Liver (tissue), 8 donors: ENCODE measurements at regions not wholly inside any gene's neighbourhood (a gene's known extent, or its start where the extent isn't known, plus 50 kb on each side); places are given as distances from the start of the nearest gene placed in this dataset.

Source experiments
- DNase-seq: peaks from one replicate; pipeline ENCODE4 v3.0.0-alpha.2; 2017; ENCODE audit warnings: low spot score
- H3K27ac ChIP-seq, 2 donors: one replicate each; pipeline ENCODE4 v1.7.0; 2013; ENCODE audit warnings: inconsistent platforms in 2 of 2, low read length in 2 of 2, control low read depth in 1 of 2, low read depth in 1 of 2, mild to moderate bottlenecking in 1 of 2
- H3K27me3 ChIP-seq, 4 donors: one replicate each; pipeline versions ENCODE4 v1.6.1 to v1.7.0; 2013; ENCODE audit warnings: low read length in 3 of 4, inconsistent platforms in 1 of 4, mild to moderate bottlenecking in 1 of 4, moderate library complexity in 1 of 4; ENCODE audit not compliant: control insufficient read depth in 4 of 4, insufficient read depth in 4 of 4
- H3K36me3 ChIP-seq, 4 donors: one replicate each; pipeline versions ENCODE4 v1.6.1 to v1.7.0; 2013; ENCODE audit warnings: low read length in 3 of 4, mild to moderate bottlenecking in 3 of 4, low read depth in 1 of 4, moderate library complexity in 1 of 4; ENCODE audit not compliant: control insufficient read depth in 4 of 4, insufficient read depth in 3 of 4
- H3K4me1 ChIP-seq, 4 donors: one replicate each; pipeline versions ENCODE4 v1.6.1 to v1.7.0; 2013; ENCODE audit warnings: low read length in 3 of 4, mild to moderate bottlenecking in 3 of 4, moderate library complexity in 1 of 4; ENCODE audit not compliant: control insufficient read depth in 4 of 4, insufficient read depth in 4 of 4
- H3K4me3 ChIP-seq, 3 donors: one replicate each; pipeline versions ENCODE4 v1.6.1 to v1.7.0; 2013; ENCODE audit warnings: low read length in 3 of 3, control low read depth in 1 of 3, low read depth in 1 of 3, mild to moderate bottlenecking in 1 of 3
- H3K9ac ChIP-seq, 2 donors: one replicate each; pipeline ENCODE4 v1.7.0; 2013; ENCODE audit warnings: low read length in 2 of 2, mild to moderate bottlenecking in 2 of 2, moderate library complexity in 2 of 2, control low read depth in 1 of 2, low read depth in 1 of 2
- H3K9me3 ChIP-seq, 4 donors: one replicate each; pipeline versions ENCODE4 v1.6.1 to v1.7.0; 2013; ENCODE audit warnings: low read length in 3 of 4; ENCODE audit not compliant: control insufficient read depth in 4 of 4
- EGR1 ChIP-seq, 2 donors: IDR thresholded peaks; 2 replicates each; pipeline ENCODE4 v1.6.1; 2016 to 2018; ENCODE audit warnings: antibody characterized with exemption in 2 of 2, low read depth in 2 of 2
- FOXA1 ChIP-seq: IDR thresholded peaks from 2 replicates; pipeline ENCODE4 v1.6.1; 2016; ENCODE audit warnings: antibody characterized with exemption
- FOXA2 ChIP-seq: IDR thresholded peaks from 2 replicates; pipeline ENCODE4 v1.6.1; 2016; ENCODE audit warnings: antibody characterized with exemption
- GABPA ChIP-seq, 2 donors: IDR thresholded peaks in 1 of 2; conservative IDR thresholded peaks in 1 of 2; 2 replicates each; pipeline ENCODE4 v1.6.1; 2016; ENCODE audit warnings: antibody characterized with exemption in 2 of 2, mild to moderate bottlenecking in 1 of 2, moderate library complexity in 1 of 2
- HNF4A ChIP-seq, 2 donors: conservative IDR thresholded peaks; 2 replicates each; pipeline ENCODE4 v1.6.1; 2016; ENCODE audit warnings: antibody characterized with exemption in 2 of 2, mild to moderate bottlenecking in 2 of 2
- HNF4G ChIP-seq: IDR thresholded peaks from 2 replicates; pipeline ENCODE4 v1.6.1; 2016; ENCODE audit warnings: antibody characterized with exemption
- JUND ChIP-seq, 2 donors: IDR thresholded peaks; 2 replicates each; pipeline ENCODE4 v1.6.1; 2016; ENCODE audit warnings: antibody characterized with exemption in 2 of 2
- MAX ChIP-seq: IDR thresholded peaks from 2 replicates; pipeline ENCODE4 v1.6.1; 2016; ENCODE audit warnings: antibody characterized with exemption
- NR2F2 ChIP-seq: IDR thresholded peaks from 2 replicates; pipeline ENCODE4 v1.6.1; 2016; ENCODE audit warnings: antibody characterized with exemption
- RAD21 ChIP-seq, 2 donors: IDR thresholded peaks; 2 replicates each; pipeline ENCODE4 v1.6.1; 2016; ENCODE audit warnings: antibody characterized with exemption in 2 of 2, mild to moderate bottlenecking in 2 of 2
- RXRA ChIP-seq, 2 donors: IDR thresholded peaks; 2 replicates each; pipeline ENCODE4 v1.6.1; 2017 to 2018; ENCODE audit warnings: antibody characterized with exemption in 2 of 2, mild to moderate bottlenecking in 1 of 2
- SP1 ChIP-seq: IDR thresholded peaks from 2 replicates; pipeline ENCODE4 v1.6.1; 2018; ENCODE audit warnings: antibody characterized with exemption, mild to moderate bottlenecking
- TAF1 ChIP-seq: conservative IDR thresholded peaks from 2 replicates; pipeline ENCODE4 v1.6.1; 2016; ENCODE audit warnings: antibody characterized with exemption, mild to moderate bottlenecking
- YY1 ChIP-seq: IDR thresholded peaks from 2 replicates; pipeline ENCODE4 v1.6.1; 2016; ENCODE audit warnings: antibody characterized with exemption, mild to moderate bottlenecking
- WGBS: extraction: QIAGEN DNeasy Blood & Tissue Kit; methylation state at CpG from one replicate; pipeline ENCODE4 v1.1.7; 2013; 5-methylcytosine and 5-hydroxymethylcytosine counted together
- TF ChIP-seq, protein P1 (sequence below): IDR thresholded peaks from 2 replicates; pipeline ENCODE4 v1.6.1; 2016; ENCODE audit warnings: antibody characterized with exemption
- TF ChIP-seq, protein P2 (sequence below): IDR thresholded peaks from 2 replicates; pipeline ENCODE4 v1.6.1; 2016; ENCODE audit warnings: antibody characterized with exemption
- TF ChIP-seq, protein P3 (sequence below): fragments of 150-350 bp; IDR thresholded peaks from 2 replicates; pipeline ENCODE4 v1.5.1; 2017; ENCODE audit warnings: improper control_type of control experiment, low read depth, low read length; ENCODE audit not compliant: missing input control
- TF ChIP-seq, protein P4 (sequence below): IDR thresholded peaks from 2 replicates; pipeline ENCODE4 v1.6.1; 2016; ENCODE audit warnings: antibody characterized with exemption, mild to moderate bottlenecking
- donor health status: healthy.
- donor health status: healthy.
- donor health status: healthy.
- donor health status: healthy.
- donor health status: healthy.

DNA sequence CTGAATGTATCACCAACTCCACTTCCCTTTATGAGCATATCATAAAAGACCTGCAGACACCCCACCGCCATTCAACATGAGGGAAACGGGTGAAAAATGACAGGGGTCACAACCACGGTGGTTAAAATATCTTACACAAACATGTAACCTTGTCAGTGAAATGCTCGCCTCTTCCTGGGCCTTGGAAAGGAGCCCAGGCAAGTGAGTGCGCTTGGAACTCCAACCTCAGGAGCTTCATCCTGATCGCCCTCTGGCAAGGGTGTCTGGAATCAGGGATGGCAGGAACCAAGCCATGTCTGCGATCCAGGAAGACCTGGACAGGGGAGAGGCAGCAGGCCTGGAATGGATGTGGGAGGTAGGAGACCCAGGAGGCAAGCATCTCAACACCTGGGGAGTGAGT, 282.7 kb downstream of the GAS1 start:
- TF ChIP-seq RXRA (IDR thresholded peaks at IDR 0.05) (no peak), SP1 (no peak), JUND (IDR thresholded peaks at IDR 0.05) (no peak)
- TF ChIP-seq, protein P1, sequence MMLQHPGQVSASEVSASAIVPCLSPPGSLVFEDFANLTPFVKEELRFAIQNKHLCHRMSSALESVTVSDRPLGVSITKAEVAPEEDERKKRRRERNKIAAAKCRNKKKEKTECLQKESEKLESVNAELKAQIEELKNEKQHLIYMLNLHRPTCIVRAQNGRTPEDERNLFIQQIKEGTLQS, result no peak
- Histone ChIP-seq H3K9me3 (no peaks in the 10 kb centered on the region), H3K4me1 (no peaks in the 10 kb centered on the region), H3K4me3 (no peak overlapping the region), H3K9ac (no peak overlapping the region), H3K27ac (no peak overlapping the region), H3K36me3 (no peaks in the 10 kb centered on the region), H3K27me3 (peaks cover 0 to under 1% (median 0%) of the 10 kb centered on the region in 4 donors)
- 75% methylated on average over 7 of the region's 7 CpGs for WGBS
- DNase-seq, result no peak

DNA sequence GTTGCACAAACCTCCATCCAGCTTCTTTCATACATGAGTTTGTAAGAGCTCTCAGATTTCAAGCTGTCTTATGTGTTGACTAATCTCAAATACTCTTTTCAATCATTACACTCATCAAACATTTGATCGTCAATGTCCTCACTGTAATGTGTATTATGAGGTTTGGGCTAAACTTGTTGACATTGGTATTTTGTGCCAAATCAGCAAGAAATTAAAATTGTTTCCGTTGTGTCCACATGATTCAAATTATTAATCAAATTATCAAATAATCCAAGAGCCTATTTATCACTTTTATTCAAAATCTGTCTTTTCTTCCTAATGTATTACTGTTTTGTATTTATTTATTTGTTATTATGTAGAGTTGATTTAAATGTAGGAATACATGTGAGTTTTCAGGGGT, 283.4 kb downstream of the GAS1 start:
- no peak for DNase-seq
- Histone ChIP-seq H3K27me3 (peaks cover 0 to 6% (median 0%) of the 10 kb centered on the region in 4 donors), H3K9me3 (no peaks in the 10 kb centered on the region), H3K36me3 (no peaks in the 10 kb centered on the region), H3K9ac (no peak overlapping the region), H3K27ac (no peak overlapping the region), H3K4me3 (no peak overlapping the region), H3K4me1 (no peaks in the 10 kb centered on the region)
- 67% methylated on average over 2 of the region's 2 CpGs for WGBS
- TF ChIP-seq, protein P2, sequence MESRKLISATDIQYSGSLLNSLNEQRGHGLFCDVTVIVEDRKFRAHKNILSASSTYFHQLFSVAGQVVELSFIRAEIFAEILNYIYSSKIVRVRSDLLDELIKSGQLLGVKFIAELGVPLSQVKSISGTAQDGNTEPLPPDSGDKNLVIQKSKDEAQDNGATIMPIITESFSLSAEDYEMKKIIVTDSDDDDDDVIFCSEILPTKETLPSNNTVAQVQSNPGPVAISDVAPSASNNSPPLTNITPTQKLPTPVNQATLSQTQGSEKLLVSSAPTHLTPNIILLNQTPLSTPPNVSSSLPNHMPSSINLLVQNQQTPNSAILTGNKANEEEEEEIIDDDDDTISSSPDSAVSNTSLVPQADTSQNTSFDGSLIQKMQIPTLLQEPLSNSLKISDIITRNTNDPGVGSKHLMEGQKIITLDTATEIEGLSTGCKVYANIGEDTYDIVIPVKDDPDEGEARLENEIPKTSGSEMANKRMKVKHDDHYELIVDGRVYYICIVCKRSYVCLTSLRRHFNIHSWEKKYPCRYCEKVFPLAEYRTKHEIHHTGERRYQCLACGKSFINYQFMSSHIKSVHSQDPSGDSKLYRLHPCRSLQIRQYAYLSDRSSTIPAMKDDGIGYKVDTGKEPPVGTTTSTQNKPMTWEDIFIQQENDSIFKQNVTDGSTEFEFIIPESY, result no peak
- no peak for TF ChIP-seq GABPA (IDR thresholded peaks at IDR 0.05 in 1 of 2, conservative IDR thresholded peaks at IDR 0.05 in 1 of 2)
- TF ChIP-seq HNF4G, result no peak
- TF ChIP-seq TAF1, result no peak
- TF ChIP-seq FOXA2, result no peak
- TF ChIP-seq, protein P1, result no peak
- no peak for TF ChIP-seq YY1
- no peak for TF ChIP-seq SP1
- no peak for TF ChIP-seq MAX
- TF ChIP-seq NR2F2, result no peak
- no peak for TF ChIP-seq RAD21 (IDR thresholded peaks at IDR 0.05)
- no peak for TF ChIP-seq JUND (IDR thresholded peaks at IDR 0.05)
- TF ChIP-seq FOXA1, result no peak
- TF ChIP-seq RXRA (IDR thresholded peaks at IDR 0.05), result no peak
- TF ChIP-seq, protein P3, sequence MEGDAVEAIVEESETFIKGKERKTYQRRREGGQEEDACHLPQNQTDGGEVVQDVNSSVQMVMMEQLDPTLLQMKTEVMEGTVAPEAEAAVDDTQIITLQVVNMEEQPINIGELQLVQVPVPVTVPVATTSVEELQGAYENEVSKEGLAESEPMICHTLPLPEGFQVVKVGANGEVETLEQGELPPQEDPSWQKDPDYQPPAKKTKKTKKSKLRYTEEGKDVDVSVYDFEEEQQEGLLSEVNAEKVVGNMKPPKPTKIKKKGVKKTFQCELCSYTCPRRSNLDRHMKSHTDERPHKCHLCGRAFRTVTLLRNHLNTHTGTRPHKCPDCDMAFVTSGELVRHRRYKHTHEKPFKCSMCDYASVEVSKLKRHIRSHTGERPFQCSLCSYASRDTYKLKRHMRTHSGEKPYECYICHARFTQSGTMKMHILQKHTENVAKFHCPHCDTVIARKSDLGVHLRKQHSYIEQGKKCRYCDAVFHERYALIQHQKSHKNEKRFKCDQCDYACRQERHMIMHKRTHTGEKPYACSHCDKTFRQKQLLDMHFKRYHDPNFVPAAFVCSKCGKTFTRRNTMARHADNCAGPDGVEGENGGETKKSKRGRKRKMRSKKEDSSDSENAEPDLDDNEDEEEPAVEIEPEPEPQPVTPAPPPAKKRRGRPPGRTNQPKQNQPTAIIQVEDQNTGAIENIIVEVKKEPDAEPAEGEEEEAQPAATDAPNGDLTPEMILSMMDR, result no peak
- TF ChIP-seq, protein P4, sequence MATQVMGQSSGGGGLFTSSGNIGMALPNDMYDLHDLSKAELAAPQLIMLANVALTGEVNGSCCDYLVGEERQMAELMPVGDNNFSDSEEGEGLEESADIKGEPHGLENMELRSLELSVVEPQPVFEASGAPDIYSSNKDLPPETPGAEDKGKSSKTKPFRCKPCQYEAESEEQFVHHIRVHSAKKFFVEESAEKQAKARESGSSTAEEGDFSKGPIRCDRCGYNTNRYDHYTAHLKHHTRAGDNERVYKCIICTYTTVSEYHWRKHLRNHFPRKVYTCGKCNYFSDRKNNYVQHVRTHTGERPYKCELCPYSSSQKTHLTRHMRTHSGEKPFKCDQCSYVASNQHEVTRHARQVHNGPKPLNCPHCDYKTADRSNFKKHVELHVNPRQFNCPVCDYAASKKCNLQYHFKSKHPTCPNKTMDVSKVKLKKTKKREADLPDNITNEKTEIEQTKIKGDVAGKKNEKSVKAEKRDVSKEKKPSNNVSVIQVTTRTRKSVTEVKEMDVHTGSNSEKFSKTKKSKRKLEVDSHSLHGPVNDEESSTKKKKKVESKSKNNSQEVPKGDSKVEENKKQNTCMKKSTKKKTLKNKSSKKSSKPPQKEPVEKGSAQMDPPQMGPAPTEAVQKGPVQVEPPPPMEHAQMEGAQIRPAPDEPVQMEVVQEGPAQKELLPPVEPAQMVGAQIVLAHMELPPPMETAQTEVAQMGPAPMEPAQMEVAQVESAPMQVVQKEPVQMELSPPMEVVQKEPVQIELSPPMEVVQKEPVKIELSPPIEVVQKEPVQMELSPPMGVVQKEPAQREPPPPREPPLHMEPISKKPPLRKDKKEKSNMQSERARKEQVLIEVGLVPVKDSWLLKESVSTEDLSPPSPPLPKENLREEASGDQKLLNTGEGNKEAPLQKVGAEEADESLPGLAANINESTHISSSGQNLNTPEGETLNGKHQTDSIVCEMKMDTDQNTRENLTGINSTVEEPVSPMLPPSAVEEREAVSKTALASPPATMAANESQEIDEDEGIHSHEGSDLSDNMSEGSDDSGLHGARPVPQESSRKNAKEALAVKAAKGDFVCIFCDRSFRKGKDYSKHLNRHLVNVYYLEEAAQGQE, result no peak
- no peak for TF ChIP-seq HNF4A (conservative IDR thresholded peaks at IDR 0.05)
- TF ChIP-seq EGR1 (IDR thresholded peaks at IDR 0.05; ENCODE audit: low read depth in 2 of 2), result no peak
